ENCODE measurements at regions not wholly inside any gene's neighbourhood (a gene's known extent, or its start where the extent isn't known, plus 50 kb on each side); places are given as distances from the start of the nearest gene placed in this dataset.
"Not testable (repeated sequence)": the region's sequence is repeated elsewhere in the genome, so short reads cannot be mapped to it uniquely, and the experiment has no call there.

GRCh38 chr2:13666582-13667414 lies 950.1 kb downstream of the TRIB2 start:
- no peak overlapping the region for H3K27ac ChIP-seq
- intact Hi-C loops (cut with DNase I; ENCODE audit: low total_unique reads) = no loop called here
- H3K36me3 ChIP-seq = no peaks in the 10 kb centered on the region
- no peaks in the 10 kb centered on the region for H3K27me3 ChIP-seq
- no peaks in the 10 kb centered on the region for H3K9me3 ChIP-seq
- no peak for DNase-seq
- H3K4me1 ChIP-seq = no peaks in the 10 kb centered on the region
- no peak for TF ChIP-seq CTCF (IDR thresholded peaks at IDR 0.05)
- H3K4me3 ChIP-seq = no peak overlapping the region

- Histone ChIP-seq H3K36me3 (no peaks in the 10 kb centered on the region), H3K4me3 (no peak overlapping the region), H3K27me3 (no peaks in the 10 kb centered on the region), H3K4me1 (no peaks in the 10 kb centered on the region), H3K27ac (no peak overlapping the region), H3K9me3 (no peaks in the 10 kb centered on the region)
- intact Hi-C loops (cut with DNase I; ENCODE audit: low total_unique reads) = no loop called here
- no peak for DNase-seq
- TF ChIP-seq CTCF (IDR thresholded peaks at IDR 0.05) = no peak
These were observed 950.6 kb downstream of the TRIB2 start for GRCh38 chr2:13667415-13667757.

GRCh38 chr2:13669607-13670006 lies 952.9 kb downstream of the TRIB2 start:
- intact Hi-C loops (cut with DNase I; ENCODE audit: low total_unique reads) = no loop called here
- Histone ChIP-seq H3K27me3 (no peaks in the 10 kb centered on the region), H3K9me3 (no peaks in the 10 kb centered on the region), H3K4me1 (no peaks in the 10 kb centered on the region), H3K36me3 (no peaks in the 10 kb centered on the region), H3K27ac (no peak overlapping the region), H3K4me3 (no peak overlapping the region)
- no peak for DNase-seq
- TF ChIP-seq CTCF (IDR thresholded peaks at IDR 0.05) = no peak

GRCh38 chr2:13673821-13674220 lies 957.1 kb downstream of the TRIB2 start:
- H3K4me1 ChIP-seq; H3K27ac ChIP-seq; H3K27me3 ChIP-seq; H3K36me3 ChIP-seq; H3K4me3 ChIP-seq; intact Hi-C loops (cut with DNase I; ENCODE audit: low total_unique reads); DNase-seq; H3K9me3 ChIP-seq: not testable (repeated sequence)

- intact Hi-C loops (cut with DNase I; ENCODE audit: low total_unique reads) = no loop called here
- H3K27ac ChIP-seq = no peak overlapping the region
- no peaks in the 10 kb centered on the region for H3K36me3 ChIP-seq
- TF ChIP-seq CTCF (IDR thresholded peaks at IDR 0.05) = no peak
- no peaks in the 10 kb centered on the region for H3K27me3 ChIP-seq
- DNase-seq = no peak
- no peaks in the 10 kb centered on the region for H3K9me3 ChIP-seq
- no peaks in the 10 kb centered on the region for H3K4me1 ChIP-seq
- H3K4me3 ChIP-seq = no peak overlapping the region
These were observed 956.2 kb upstream of the LRATD1 start for GRCh38 chr2:13676269-13676668.

GRCh38 chr2:13681936-13682335 lies 950.6 kb upstream of the LRATD1 start:
- H3K27ac ChIP-seq = no peak overlapping the region
- H3K4me1 ChIP-seq = no peaks in the 10 kb centered on the region
- peaks cover 0 to 4% (median 0%) of the 10 kb centered on the region in 3 donors for H3K9me3 ChIP-seq
- no peaks in the 10 kb centered on the region for H3K36me3 ChIP-seq
- TF ChIP-seq CTCF (IDR thresholded peaks at IDR 0.05) = no peak
- no peaks in the 10 kb centered on the region for H3K27me3 ChIP-seq
- intact Hi-C loops (cut with DNase I; ENCODE audit: low total_unique reads) = no loop called here
- H3K4me3 ChIP-seq = no peak overlapping the region
- DNase-seq = no peak

All from tibial artery (tissue), 4 donors.